NB4 (cell line): ENCODE measurements at regions not wholly inside any gene's neighbourhood (a gene's known extent, or its start where the extent isn't known, plus 50 kb on each side); places are given as distances from the start of the nearest gene placed in this dataset.

ENCODE experiments used
- DNase-seq: peaks from one replicate; pipeline ENCODE4 v3.0.0; 2010; ENCODE audit warnings: low read depth
- H3K4me3 ChIP-seq: one replicate; pipeline ENCODE4 v1.5.1; 2011; ENCODE audit warnings: mild to moderate bottlenecking, low read depth, low read length, moderate library complexity
- MYC ChIP-seq: IDR thresholded peaks from 2 replicates; pipeline ENCODE4 v1.6.1; 2011; ENCODE audit warnings: low read depth, low read length
- POLR2A ChIP-seq: IDR thresholded peaks from 2 replicates; pipeline ENCODE4 v1.6.1; 2011; ENCODE audit warnings: mild to moderate bottlenecking; ENCODE audit not compliant: insufficient read length; ENCODE audit errors: extremely low read depth
- TF ChIP-seq, protein P1 (sequence below): IDR thresholded peaks from one replicate; pipeline ENCODE4 v1.5.1; 2012; ENCODE audit warnings: low read depth, low read length
- TF ChIP-seq, protein P2 (sequence below): IDR thresholded peaks from 2 replicates; pipeline ENCODE4 v1.6.1; 2011; ENCODE audit warnings: low read depth, low read length

DNA sequence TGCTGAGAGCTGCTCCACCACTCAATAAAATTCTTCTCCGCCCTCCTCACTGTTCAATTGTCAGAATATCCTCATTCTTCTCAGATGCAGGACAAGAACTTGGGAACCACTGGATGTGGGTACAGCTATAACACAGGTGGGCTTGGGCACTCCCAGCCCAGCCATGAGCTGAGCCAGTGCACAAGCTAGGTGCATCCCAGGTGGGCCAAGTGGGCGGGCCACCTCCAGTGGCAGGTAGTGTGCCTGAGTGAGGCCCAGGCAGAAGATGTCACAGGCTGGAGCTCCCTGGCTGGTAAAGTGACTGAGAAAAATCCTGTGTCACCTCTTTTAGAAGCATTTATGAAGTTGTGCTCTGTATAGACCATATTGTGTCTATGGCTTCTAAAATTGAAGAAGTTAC, 501.6 kb upstream of the TYRP1 start:
- DNase-seq, result no peak
- H3K4me3 ChIP-seq, result no peak overlapping the region
- TF ChIP-seq, protein P1, sequence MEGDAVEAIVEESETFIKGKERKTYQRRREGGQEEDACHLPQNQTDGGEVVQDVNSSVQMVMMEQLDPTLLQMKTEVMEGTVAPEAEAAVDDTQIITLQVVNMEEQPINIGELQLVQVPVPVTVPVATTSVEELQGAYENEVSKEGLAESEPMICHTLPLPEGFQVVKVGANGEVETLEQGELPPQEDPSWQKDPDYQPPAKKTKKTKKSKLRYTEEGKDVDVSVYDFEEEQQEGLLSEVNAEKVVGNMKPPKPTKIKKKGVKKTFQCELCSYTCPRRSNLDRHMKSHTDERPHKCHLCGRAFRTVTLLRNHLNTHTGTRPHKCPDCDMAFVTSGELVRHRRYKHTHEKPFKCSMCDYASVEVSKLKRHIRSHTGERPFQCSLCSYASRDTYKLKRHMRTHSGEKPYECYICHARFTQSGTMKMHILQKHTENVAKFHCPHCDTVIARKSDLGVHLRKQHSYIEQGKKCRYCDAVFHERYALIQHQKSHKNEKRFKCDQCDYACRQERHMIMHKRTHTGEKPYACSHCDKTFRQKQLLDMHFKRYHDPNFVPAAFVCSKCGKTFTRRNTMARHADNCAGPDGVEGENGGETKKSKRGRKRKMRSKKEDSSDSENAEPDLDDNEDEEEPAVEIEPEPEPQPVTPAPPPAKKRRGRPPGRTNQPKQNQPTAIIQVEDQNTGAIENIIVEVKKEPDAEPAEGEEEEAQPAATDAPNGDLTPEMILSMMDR, result no peak
- TF ChIP-seq POLR2A (no peak), MYC (no peak)
- TF ChIP-seq, protein P2, sequence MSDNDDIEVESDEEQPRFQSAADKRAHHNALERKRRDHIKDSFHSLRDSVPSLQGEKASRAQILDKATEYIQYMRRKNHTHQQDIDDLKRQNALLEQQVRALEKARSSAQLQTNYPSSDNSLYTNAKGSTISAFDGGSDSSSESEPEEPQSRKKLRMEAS, result no peak

GRCh38 chr9:12194731-12195130, 498.5 kb upstream of the TYRP1 start:
- H3K4me3 ChIP-seq, result no peak overlapping the region
- DNase-seq, result no peak
- no peak for TF ChIP-seq POLR2A
- TF ChIP-seq MYC, result no peak
- TF ChIP-seq, protein P1, result no peak
- TF ChIP-seq, protein P2, result no peak

DNA sequence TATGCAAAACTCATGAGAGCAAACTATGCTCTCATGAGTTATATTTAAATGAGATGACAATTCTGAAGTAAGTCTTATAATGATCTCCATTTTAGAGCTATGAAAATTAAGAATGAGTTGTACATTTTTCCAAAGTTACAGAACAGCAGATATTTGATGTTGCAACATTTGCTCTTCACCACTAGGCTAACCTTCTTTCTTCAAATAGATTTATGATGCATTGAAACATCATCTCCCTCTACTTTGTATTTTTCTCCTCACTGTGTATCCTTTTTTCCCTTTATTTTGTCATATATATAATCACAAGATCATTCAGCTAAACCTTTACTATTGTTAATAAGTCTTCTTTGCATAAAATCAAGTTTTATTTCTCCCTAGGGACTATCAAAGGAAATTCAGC, 497.7 kb upstream of the TYRP1 start:
- DNase-seq, result no peak
- TF ChIP-seq, protein P2, result no peak
- TF ChIP-seq MYC, result no peak
- TF ChIP-seq, protein P1, result no peak
- TF ChIP-seq POLR2A, result no peak
- no peak overlapping the region for H3K4me3 ChIP-seq

DNA sequence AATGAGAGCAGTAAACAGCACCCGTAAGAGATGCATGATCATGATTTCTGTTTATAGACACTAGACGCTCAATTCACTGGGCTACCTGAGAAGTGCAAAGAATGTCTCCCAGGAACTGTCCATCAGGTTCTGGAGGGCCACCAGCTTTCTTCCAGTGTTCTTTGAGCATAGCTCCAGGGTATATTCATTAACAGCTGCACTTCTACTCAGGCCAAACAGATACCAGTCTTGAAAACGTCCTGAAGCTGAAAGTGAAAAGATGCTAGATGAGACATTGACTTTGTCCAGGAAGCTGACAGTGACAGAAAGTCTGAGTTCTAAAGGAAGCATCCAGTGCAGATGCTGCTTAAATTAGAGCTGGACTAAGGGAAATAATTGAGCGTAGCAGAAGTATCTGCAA, 488.7 kb upstream of the TYRP1 start:
- TF ChIP-seq POLR2A, result no peak
- TF ChIP-seq, protein P1, result no peak
- TF ChIP-seq, protein P2, result no peak
- no peak for TF ChIP-seq MYC
- no peak overlapping the region for H3K4me3 ChIP-seq
- no peak for DNase-seq

- no peak overlapping the region for H3K4me3 ChIP-seq
- DNase-seq, result no peak
- TF ChIP-seq, protein P1, result no peak
- TF ChIP-seq MYC, result no peak
- TF ChIP-seq, protein P2, result no peak
- TF ChIP-seq POLR2A, result no peak
Measured at GRCh38 chr9:12212860-12213259, 480.3 kb upstream of the TYRP1 start.

DNA sequence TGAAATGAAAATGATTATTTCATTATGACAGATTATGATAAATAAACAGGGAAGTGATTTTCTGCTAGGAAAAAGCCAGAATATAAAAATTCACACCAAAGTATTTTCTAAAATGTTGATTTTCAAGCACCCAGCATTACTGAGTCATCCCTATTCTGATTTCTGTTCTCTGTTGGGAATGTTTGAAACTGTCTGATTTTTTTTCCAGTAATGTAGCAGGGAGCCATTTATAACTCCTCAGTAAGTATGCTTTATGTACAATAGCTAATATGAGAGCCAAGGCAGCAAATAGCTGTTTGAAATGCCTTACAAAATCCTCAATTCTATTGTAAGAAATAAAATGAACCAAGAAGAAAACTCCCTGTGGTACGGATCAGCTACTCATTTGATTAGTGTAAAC, 471.7 kb upstream of the TYRP1 start:
- no peak overlapping the region for H3K4me3 ChIP-seq
- TF ChIP-seq, protein P1, result no peak
- TF ChIP-seq MYC (no peak), POLR2A (no peak)
- TF ChIP-seq, protein P2, result no peak
- DNase-seq, result no peak
